Epithelial cell of esophagus (primary cell): ENCODE measurements at regions not wholly inside any gene's neighbourhood (a gene's known extent, or its start where the extent isn't known, plus 50 kb on each side); places are given as distances from the start of the nearest gene placed in this dataset.
"Not testable (repeated sequence)": the region's sequence is repeated elsewhere in the genome, so short reads cannot be mapped to it uniquely, and the experiment has no call there.

Experiments
- DNase-seq: peaks from one replicate; pipeline ENCODE4 v3.0.0; 2010; ENCODE audit warnings: low read depth
- H3K4me3 ChIP-seq: 2 replicates; pipeline ENCODE4 v1.5.1; 2011; ENCODE audit warnings: mild to moderate bottlenecking, low read length, control low read depth
- TF ChIP-seq, protein P1 (sequence below): IDR thresholded peaks from 2 replicates; pipeline ENCODE4 v1.5.1; 2011; ENCODE audit warnings: low read depth, mild to moderate bottlenecking, low read length, control low read depth, inconsistent platforms; ENCODE audit not compliant: insufficient read depth; ENCODE audit errors: missing control alignments

DNA sequence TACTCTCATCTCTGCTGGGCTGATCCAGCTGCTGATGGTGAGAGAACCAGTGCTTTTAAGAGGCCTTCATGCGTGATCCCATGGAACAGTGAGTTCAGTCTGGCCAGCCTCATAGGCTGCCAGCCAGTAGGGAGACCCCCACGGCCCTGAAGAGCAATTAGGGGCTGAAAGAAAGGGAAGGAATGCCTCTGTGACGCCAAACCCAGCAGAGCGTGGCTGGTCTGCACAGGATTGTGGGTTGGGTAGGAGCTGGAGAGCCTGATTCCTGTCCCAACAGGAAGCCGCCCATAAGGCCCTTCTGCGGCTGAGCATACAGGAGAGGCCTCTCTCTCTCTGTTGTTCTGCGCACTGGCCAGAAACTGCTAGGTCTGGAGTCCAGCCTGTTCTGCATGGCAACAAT, 181.5 kb upstream of the E2F8 start:
- H3K4me3 ChIP-seq = no peak overlapping the region
- TF ChIP-seq, protein P1, sequence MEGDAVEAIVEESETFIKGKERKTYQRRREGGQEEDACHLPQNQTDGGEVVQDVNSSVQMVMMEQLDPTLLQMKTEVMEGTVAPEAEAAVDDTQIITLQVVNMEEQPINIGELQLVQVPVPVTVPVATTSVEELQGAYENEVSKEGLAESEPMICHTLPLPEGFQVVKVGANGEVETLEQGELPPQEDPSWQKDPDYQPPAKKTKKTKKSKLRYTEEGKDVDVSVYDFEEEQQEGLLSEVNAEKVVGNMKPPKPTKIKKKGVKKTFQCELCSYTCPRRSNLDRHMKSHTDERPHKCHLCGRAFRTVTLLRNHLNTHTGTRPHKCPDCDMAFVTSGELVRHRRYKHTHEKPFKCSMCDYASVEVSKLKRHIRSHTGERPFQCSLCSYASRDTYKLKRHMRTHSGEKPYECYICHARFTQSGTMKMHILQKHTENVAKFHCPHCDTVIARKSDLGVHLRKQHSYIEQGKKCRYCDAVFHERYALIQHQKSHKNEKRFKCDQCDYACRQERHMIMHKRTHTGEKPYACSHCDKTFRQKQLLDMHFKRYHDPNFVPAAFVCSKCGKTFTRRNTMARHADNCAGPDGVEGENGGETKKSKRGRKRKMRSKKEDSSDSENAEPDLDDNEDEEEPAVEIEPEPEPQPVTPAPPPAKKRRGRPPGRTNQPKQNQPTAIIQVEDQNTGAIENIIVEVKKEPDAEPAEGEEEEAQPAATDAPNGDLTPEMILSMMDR = no peak
- no peak for DNase-seq

DNA sequence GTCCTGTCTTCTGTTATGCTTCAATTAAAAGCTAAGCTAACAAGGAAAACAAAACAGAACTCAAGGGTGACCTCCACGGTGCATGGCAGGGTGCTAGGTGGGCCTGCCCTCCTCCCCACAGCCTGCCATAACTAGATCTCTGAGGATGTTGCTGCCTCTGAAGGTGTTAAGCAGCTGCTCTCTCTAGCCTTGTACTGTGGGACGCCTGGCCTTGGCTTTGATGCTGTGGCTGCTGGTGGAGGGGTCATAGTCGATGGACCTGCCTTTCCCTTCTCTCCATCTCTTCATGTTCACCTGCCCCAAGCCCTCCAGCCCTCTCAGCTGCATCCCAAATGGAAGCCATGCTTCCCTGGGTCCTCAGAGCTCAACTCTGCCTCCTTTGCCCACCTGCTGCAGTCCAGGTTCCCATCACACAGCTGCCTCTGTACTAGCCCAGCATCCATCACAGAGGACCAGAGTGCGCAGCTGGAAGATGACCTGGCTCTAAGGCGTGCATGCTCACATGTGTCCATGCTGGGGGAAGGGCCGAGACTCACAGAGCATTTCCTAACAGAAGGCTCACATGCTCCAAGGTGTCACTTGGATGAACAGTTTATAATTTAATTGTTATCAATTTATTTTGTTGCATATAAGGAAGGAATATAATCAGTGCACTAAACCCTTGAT, 180.3 kb upstream of the E2F8 start:
- H3K4me3 ChIP-seq = no peak overlapping the region
- TF ChIP-seq, protein P1 = no peak
- DNase-seq = no peak

DNA sequence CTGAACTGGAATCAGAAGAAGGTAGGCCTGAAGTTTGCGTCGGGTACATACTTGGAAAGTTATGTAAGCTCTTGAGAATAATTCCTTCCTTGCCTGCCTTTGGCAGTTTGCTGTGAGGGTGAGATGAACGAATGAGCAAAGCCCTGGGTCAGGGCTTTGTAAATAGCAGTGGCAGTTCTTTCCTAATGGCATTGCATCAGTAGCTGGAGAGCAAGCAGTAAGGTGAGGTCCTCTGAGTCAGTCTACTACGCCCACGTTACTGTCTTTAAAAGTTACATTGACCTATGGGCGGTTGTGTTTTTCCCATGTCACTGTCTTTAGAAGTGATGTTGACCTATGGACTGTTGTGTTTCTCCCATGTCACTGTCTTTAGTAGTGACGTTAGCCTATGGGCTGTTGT, 179.1 kb upstream of the E2F8 start:
- no peak overlapping the region for H3K4me3 ChIP-seq
- TF ChIP-seq, protein P1 = no peak
- DNase-seq = peak; percentile 93

DNA sequence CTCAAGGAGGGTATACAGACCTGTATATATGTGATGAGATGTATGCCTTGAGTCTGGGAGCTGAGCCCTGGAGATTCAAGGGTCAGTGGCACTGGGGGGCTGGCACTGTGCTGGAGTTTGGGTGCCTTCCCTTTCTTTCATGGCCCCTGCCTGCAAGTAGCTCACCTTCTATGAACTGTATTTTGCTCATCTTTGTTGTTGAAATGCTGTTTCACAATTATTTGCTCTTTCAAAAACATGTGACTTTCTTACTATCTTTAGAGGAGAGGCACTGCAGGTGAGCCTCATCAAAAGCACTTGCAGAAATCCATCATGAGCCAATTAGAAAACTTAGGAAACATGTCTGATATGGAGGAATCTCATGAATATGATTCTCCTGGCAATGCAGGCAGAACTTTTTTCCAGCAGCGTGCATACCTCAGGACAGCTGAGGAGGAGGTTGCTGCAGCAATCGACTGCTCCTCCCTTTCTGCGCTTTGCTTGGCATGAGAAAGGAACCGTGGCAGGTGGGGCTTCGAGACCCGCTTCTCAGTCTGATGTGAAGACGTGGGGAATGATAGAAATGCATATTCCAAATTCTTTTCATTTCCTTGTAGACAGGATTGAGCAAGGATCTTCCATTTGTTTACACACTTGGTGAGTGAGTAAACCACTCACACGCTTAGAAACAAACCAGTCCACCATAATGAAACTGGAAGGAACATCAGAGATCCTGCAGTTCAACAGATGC, 178.4 kb upstream of the E2F8 start:
- TF ChIP-seq, protein P1 = no peak
- no peak overlapping the region for H3K4me3 ChIP-seq
- DNase-seq = peak; percentile 52

DNA sequence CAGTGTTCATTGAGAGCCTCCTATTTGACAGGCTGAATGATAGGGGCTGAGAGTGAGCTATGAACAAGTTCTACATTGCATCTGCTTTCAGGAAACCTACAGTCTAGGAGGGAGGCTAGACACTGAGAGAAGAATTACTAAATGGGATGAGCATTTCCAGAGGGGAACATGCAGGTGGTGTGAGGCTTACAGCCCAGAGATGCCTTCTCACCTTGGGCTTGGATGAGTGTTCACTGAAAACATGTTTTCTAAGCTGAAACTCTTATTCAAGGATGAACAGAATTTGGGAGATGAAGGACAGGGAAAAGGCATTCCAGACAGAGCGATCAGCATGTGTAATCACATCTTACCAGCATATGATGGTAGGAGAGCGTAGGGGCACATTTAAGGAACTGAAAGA, 177.5 kb upstream of the E2F8 start:
- no peak overlapping the region for H3K4me3 ChIP-seq
- TF ChIP-seq, protein P1 = no peak
- no peak for DNase-seq

DNA sequence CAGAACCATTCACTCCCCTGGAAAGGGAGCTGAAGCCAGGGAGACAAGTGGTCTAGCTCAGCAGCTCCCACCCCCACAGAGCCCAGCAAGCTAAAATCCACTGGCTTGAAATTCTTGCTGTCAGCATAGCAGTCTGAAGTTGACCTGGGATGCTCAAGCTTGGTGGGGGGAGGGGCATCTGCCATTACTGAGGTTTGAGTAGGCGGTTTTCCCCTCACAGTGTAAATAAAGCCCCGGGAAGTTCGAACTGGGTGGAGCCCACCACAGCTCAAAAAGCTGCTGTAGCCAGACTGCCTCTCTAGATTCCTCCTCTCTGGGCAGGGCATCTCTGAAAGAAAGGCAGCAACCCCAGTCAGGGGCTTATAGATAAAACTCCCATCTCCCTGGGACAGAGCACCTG, 171.3 kb upstream of the E2F8 start:
- not testable (repeated sequence) for DNase-seq

DNA sequence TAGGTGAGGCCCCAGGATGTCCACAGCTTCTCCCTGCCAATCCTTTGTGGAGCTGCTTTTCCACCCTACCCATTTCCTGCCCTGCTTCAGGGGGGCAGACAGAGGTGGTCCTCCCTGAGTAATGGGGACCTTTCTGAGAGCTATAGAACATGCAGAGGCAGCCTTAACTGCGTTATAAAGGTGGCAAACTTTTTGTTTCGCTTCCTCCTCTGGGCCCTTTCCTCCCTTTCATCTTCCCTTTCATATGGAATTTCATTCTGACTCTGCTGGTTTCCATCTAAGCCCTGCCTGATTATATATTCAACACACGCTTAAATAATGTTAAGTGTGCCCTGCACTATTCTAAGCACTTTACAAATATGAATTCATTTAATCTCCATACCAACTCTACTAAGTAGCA, 169.3 kb upstream of the E2F8 start:
- TF ChIP-seq, protein P1 = no peak
- no peak overlapping the region for H3K4me3 ChIP-seq
- DNase-seq = no peak

More for the DNA sequence above, 171.3 kb upstream of the E2F8 start:
- H3K4me3 ChIP-seq = not testable (repeated sequence)
